Tibial artery (tissue), 4 donors: ENCODE measurements at regions not wholly inside any gene's neighbourhood (a gene's known extent, or its start where the extent isn't known, plus 50 kb on each side); places are given as distances from the start of the nearest gene placed in this dataset.

Source experiments
- DNase-seq, 2 donors: peaks; one replicate each; pipeline ENCODE4 v3.0.0-alpha.2; 2019
- H3K27ac ChIP-seq, 2 donors: fragments of 200-600 bp; sonication (generic) in 1 of 2; 1 replicate in 1 of 2; 2 replicates in 1 of 2; pipeline ENCODE4 v1.5.1; 2018 to 2019; ENCODE audit warnings: mild to moderate bottlenecking in 1 of 2
- H3K27me3 ChIP-seq, 2 donors: fragments of 200-600 bp; sonication (generic) in 1 of 2; one replicate each; pipeline versions ENCODE4 v1.5.1 to v1.6.0; 2016 to 2019
- H3K36me3 ChIP-seq, 3 donors: fragments of 200-600 bp; sonication (generic) in 2 of 3; one replicate each; pipeline ENCODE4 v1.5.1; 2016 to 2019; ENCODE audit warnings: mild to moderate bottlenecking in 2 of 3
- H3K4me1 ChIP-seq, 4 donors: fragments of 200-600 bp; sonication (generic) in 2 of 4; 1 replicate in 3 of 4; 2 replicates in 1 of 4; pipeline ENCODE4 v1.5.1; 2016 to 2019
- H3K4me3 ChIP-seq, 2 donors: fragments of 200-600 bp; sonication (generic) in 1 of 2; 1 replicate in 1 of 2; 2 replicates in 1 of 2; pipeline ENCODE4 v1.5.1; 2018 to 2019; ENCODE audit warnings: mild to moderate bottlenecking in 2 of 2
- H3K9me3 ChIP-seq, 3 donors: fragments of 200-600 bp; sonication (generic) in 1 of 3; one replicate each; pipeline ENCODE4 v1.5.1; 2016 to 2019
- CTCF ChIP-seq, 2 experiments: fragments of 200-600 bp in 1 of 2; fragments of 450-650 bp in 1 of 2; IDR thresholded peaks; one replicate each; pipeline ENCODE4 v1.5.1; 2017 to 2019; ENCODE audit warnings: antibody characterized with exemption in 2 of 2, mild to moderate bottlenecking in 1 of 2, moderate library complexity in 1 of 2
- intact Hi-C: fragments of 100-400 bp; cut with DNase I; formaldehyde crosslinking; loops from one replicate; pipeline ENCODE4 v1.15.0; 2023; ENCODE audit warnings: low total_unique reads

GRCh38 chrX:148309413-148309812 lies 191.0 kb upstream of the AFF2 start:
- Histone ChIP-seq H3K9me3 (no peaks in the 10 kb centered on the region), H3K27ac (no peak overlapping the region), H3K27me3 (no peaks in the 10 kb centered on the region), H3K36me3 (no peaks in the 10 kb centered on the region), H3K4me1 (no peaks in the 10 kb centered on the region), H3K4me3 (no peak overlapping the region)
- intact Hi-C loops: no loop called here
- DNase-seq: no peak
- TF ChIP-seq CTCF (IDR thresholded peaks at IDR 0.05): no peak

- H3K9me3 ChIP-seq: no peaks in the 10 kb centered on the region
- no peak for TF ChIP-seq CTCF (IDR thresholded peaks at IDR 0.05)
- no peak overlapping the region for H3K4me3 ChIP-seq
- intact Hi-C loops: no loop called here
- H3K27me3 ChIP-seq: no peaks in the 10 kb centered on the region
- no peaks in the 10 kb centered on the region for H3K36me3 ChIP-seq
- no peak overlapping the region for H3K27ac ChIP-seq
- H3K4me1 ChIP-seq: no peaks in the 10 kb centered on the region
- DNase-seq: no peak
These were observed 189.8 kb upstream of the AFF2 start for GRCh38 chrX:148310426-148311165.

- no peaks in the 10 kb centered on the region for H3K27me3 ChIP-seq
- no peaks in the 10 kb centered on the region for H3K4me1 ChIP-seq
- H3K4me3 ChIP-seq: no peak overlapping the region
- no peaks in the 10 kb centered on the region for H3K9me3 ChIP-seq
- no peak overlapping the region for H3K27ac ChIP-seq
- no peaks in the 10 kb centered on the region for H3K36me3 ChIP-seq
- no peak for DNase-seq
- TF ChIP-seq CTCF (IDR thresholded peaks at IDR 0.05): no peak
- intact Hi-C loops: no loop called here
These were observed 188.9 kb upstream of the AFF2 start for GRCh38 chrX:148311544-148311943.

- Histone ChIP-seq H3K9me3 (no peaks in the 10 kb centered on the region), H3K27ac (no peak overlapping the region), H3K4me1 (no peaks in the 10 kb centered on the region), H3K27me3 (no peaks in the 10 kb centered on the region), H3K36me3 (no peaks in the 10 kb centered on the region), H3K4me3 (no peak overlapping the region)
- DNase-seq: no peak
- intact Hi-C loops: no loop called here
- TF ChIP-seq CTCF (IDR thresholded peaks at IDR 0.05): no peak
These were observed 185.5 kb upstream of the AFF2 start for GRCh38 chrX:148314876-148315275.

- H3K27ac ChIP-seq: no peak overlapping the region
- no peak overlapping the region for H3K4me3 ChIP-seq
- no peaks in the 10 kb centered on the region for H3K27me3 ChIP-seq
- intact Hi-C loops: no loop called here
- no peaks in the 10 kb centered on the region for H3K4me1 ChIP-seq
- TF ChIP-seq CTCF (IDR thresholded peaks at IDR 0.05): no peak
- no peaks in the 10 kb centered on the region for H3K9me3 ChIP-seq
- DNase-seq: no peak
- no peaks in the 10 kb centered on the region for H3K36me3 ChIP-seq
These were observed 184.0 kb upstream of the AFF2 start for GRCh38 chrX:148316446-148316845.

- no peak overlapping the region for H3K4me3 ChIP-seq
- H3K27me3 ChIP-seq: no peaks in the 10 kb centered on the region
- DNase-seq: no peak
- no peak for TF ChIP-seq CTCF (IDR thresholded peaks at IDR 0.05)
- intact Hi-C loops: no loop called here
- H3K36me3 ChIP-seq: no peaks in the 10 kb centered on the region
- H3K4me1 ChIP-seq: no peaks in the 10 kb centered on the region
- no peak overlapping the region for H3K27ac ChIP-seq
- no peaks in the 10 kb centered on the region for H3K9me3 ChIP-seq
These were observed 177.5 kb upstream of the AFF2 start for GRCh38 chrX:148322906-148323305.
